Cardiac muscle cell (in vitro differentiated cells and primary cell): ENCODE measurements at regions not wholly inside any gene's neighbourhood (a gene's known extent, or its start where the extent isn't known, plus 50 kb on each side); places are given as distances from the start of the nearest gene placed in this dataset.
A peak's percentile ranks its signal among the peaks of the same experiment; 100 is the strongest.

Experiments
- DNase-seq, 2 donors: peaks; one replicate each; pipeline versions ENCODE4 v3.0.0 to v3.0.0-alpha.2; 2010 to 2017; ENCODE audit warnings: low read depth in 1 of 2, low spot score in 1 of 2
- H3K27ac ChIP-seq: fragments of 200-600 bp; sonication (generic); 2 replicates; pipeline ENCODE4 v1.5.1; 2016
- H3K27me3 ChIP-seq: fragments of 200-600 bp; sonication (generic); 2 replicates; pipeline ENCODE4 v1.6.0; 2016; ENCODE audit warnings: control low read depth
- H3K36me3 ChIP-seq: fragments of 200-600 bp; sonication (generic); 2 replicates; pipeline ENCODE4 v1.5.1; 2016; ENCODE audit warnings: control low read depth
- H3K4me1 ChIP-seq: fragments of 200-600 bp; sonication (generic); 2 replicates; pipeline ENCODE4 v1.8.1; 2017; ENCODE audit warnings: low read depth, mild to moderate bottlenecking, mixed run types
- H3K4me3 ChIP-seq: fragments of 200-600 bp; sonication (generic); 2 replicates; pipeline ENCODE4 v1.5.1; 2016; ENCODE audit warnings: mild to moderate bottlenecking
- H3K9me3 ChIP-seq: fragments of 200-600 bp; sonication (generic); 2 replicates; pipeline ENCODE4 v1.5.1; 2017; ENCODE audit warnings: low read depth, mild to moderate bottlenecking, control low read depth
- TF ChIP-seq, protein P1 (sequence below): IDR thresholded peaks from 2 replicates; pipeline ENCODE4 v1.5.1; 2012; ENCODE audit warnings: low read depth, mild to moderate bottlenecking, low read length

DNA sequence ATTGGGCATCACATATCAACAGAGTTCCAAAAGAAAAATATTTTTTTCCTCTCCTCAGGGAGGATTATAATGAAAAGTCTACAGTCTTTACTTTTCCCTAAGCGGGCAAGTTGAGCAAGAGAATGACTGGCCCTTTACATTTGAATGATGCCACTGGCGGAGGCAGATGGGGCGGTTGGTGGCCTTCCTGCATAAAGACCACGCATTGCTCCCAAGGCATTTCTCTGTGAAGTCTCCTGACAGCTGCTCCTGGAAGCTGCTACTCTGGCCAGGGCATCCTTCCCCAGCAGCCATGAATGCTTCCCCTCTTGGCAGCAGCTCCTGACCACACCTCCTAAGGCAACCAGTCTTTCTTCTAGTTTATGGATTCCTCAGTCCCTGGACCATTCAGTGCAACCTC lies 161.1 kb upstream of the RRP15 start:
- DNase-seq: peak in 1 of 2 donors; percentile 6
- no peaks in the 10 kb centered on the region for H3K4me1 ChIP-seq
- H3K4me3 ChIP-seq: no peak overlapping the region
- H3K27ac ChIP-seq: no peak overlapping the region
- H3K9me3 ChIP-seq: no peaks in the 10 kb centered on the region
- H3K36me3 ChIP-seq: no peaks in the 10 kb centered on the region
- H3K27me3 ChIP-seq: no peaks in the 10 kb centered on the region
- TF ChIP-seq, protein P1, sequence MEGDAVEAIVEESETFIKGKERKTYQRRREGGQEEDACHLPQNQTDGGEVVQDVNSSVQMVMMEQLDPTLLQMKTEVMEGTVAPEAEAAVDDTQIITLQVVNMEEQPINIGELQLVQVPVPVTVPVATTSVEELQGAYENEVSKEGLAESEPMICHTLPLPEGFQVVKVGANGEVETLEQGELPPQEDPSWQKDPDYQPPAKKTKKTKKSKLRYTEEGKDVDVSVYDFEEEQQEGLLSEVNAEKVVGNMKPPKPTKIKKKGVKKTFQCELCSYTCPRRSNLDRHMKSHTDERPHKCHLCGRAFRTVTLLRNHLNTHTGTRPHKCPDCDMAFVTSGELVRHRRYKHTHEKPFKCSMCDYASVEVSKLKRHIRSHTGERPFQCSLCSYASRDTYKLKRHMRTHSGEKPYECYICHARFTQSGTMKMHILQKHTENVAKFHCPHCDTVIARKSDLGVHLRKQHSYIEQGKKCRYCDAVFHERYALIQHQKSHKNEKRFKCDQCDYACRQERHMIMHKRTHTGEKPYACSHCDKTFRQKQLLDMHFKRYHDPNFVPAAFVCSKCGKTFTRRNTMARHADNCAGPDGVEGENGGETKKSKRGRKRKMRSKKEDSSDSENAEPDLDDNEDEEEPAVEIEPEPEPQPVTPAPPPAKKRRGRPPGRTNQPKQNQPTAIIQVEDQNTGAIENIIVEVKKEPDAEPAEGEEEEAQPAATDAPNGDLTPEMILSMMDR: no peak

DNA sequence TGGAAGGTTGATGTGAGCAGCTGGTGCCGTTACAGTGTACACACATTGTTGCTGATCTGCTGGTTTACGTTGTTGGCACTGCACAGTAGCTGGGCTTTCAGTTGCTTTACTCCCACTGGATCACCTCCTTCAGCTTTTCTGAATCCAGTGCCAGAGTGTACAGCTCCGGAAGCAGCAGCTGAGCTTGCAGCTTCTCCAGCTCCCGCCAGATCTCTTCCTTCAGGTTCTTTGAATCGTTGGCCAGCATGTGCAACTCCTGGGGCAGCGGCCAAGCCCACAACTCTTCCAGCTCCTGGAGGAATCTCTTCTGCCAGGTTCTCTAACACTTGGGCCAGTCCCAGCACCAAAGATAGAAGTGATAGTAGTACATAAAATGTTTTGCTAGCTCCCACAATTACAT lies 149.7 kb upstream of the RRP15 start:
- no peaks in the 10 kb centered on the region for H3K9me3 ChIP-seq
- no peak overlapping the region for H3K27ac ChIP-seq
- no peak for DNase-seq
- TF ChIP-seq, protein P1: no peak
- H3K4me3 ChIP-seq: no peak overlapping the region
- H3K36me3 ChIP-seq: no peaks in the 10 kb centered on the region
- H3K27me3 ChIP-seq: no peaks in the 10 kb centered on the region
- no peaks in the 10 kb centered on the region for H3K4me1 ChIP-seq

DNA sequence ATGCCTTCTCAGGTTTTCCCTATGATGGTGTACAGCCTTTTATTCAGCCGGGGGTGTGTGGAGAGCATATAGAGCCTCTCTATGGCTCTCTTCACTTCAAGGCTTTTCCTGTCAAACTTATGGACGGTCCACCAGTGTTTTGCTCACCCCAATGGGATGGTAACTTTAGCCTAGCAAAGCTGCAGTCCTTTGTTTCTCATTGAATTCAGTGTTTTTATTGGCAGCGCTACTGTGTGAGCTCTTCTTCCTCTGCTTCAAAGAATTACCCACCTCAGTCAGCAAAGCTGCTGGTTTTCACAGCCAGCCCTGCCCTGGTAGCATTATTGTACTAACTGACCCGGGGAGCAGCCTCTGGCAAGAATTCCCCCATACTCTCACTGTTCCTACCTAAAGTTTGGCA lies 145.3 kb upstream of the RRP15 start:
- H3K27ac ChIP-seq: no peak overlapping the region
- H3K36me3 ChIP-seq: no peaks in the 10 kb centered on the region
- TF ChIP-seq, protein P1: no peak
- H3K9me3 ChIP-seq: no peaks in the 10 kb centered on the region
- no peaks in the 10 kb centered on the region for H3K27me3 ChIP-seq
- H3K4me3 ChIP-seq: no peak overlapping the region
- no peaks in the 10 kb centered on the region for H3K4me1 ChIP-seq
- no peak for DNase-seq

DNA sequence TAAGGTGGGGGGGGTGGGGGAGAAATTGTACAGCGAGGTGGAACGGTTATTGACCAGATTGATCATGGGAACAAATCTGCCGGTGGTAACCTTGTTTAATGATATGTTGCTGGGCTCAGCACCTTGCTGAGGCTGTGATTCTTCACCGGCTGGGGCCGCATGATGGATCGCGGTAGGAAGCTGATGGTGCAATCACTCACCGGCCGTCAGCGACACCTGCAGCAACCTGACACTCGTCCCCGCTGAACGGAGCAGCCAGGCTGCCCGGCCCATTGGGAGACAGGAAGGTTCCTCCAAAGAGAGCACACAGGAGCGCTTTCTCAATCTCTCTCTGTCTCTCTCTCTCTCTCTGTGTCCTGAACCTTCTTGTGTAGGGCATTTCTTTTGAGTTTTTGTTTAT lies 128.5 kb upstream of the RRP15 start:
- no peaks in the 10 kb centered on the region for H3K4me1 ChIP-seq
- no peak overlapping the region for H3K27ac ChIP-seq
- peak in 1 of 2 donors; percentile 57 for DNase-seq
- TF ChIP-seq, protein P1: no peak
- H3K27me3 ChIP-seq: peaks cover 61% of the 10 kb centered on the region
- H3K36me3 ChIP-seq: no peaks in the 10 kb centered on the region
- H3K4me3 ChIP-seq: no peak overlapping the region
- H3K9me3 ChIP-seq: no peaks in the 10 kb centered on the region

DNA sequence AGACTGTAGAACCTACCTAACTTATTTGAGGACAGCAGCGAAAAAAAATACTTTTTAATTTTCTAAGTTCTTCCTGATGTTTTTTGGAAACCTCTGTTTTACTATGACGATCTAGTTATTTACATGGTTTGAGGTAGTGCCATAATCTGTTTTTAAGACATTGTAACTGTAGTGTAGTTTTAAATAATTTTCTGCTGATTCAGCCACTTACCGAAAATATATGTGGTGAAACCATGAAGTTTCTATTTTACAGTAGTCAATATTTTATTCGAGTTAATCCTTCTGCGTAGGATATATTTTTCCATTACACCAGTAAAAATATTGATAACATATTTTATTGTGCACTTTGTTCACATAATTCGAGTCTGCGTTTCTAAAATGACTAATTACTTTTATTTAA lies 121.7 kb upstream of the RRP15 start:
- H3K4me1 ChIP-seq: no peaks in the 10 kb centered on the region
- TF ChIP-seq, protein P1: no peak
- no peak for DNase-seq
- H3K36me3 ChIP-seq: no peaks in the 10 kb centered on the region
- H3K9me3 ChIP-seq: no peaks in the 10 kb centered on the region
- peaks cover 99% of the 10 kb centered on the region for H3K27me3 ChIP-seq
- H3K4me3 ChIP-seq: no peak overlapping the region
- no peak overlapping the region for H3K27ac ChIP-seq
